Fibroblast of skin of abdomen (primary cell): ENCODE measurements at regions not wholly inside any gene's neighbourhood (a gene's known extent, or its start where the extent isn't known, plus 50 kb on each side); places are given as distances from the start of the nearest gene placed in this dataset.

ENCODE experiments used
- DNase-seq: peaks from one replicate; pipeline ENCODE4 v3.0.0-alpha.2; 2013

GRCh38 chrY:19354061-19354856 is 390.3 kb downstream of the KDM5D start:
- peak; percentile 22 for DNase-seq

GRCh38 chrY:19351616-19352015 is 392.9 kb downstream of the KDM5D start:
- no peak for DNase-seq

GRCh38 chrY:19321701-19322100 is 422.8 kb downstream of the KDM5D start:
- no peak for DNase-seq

GRCh38 chrY:19319135-19319534 is 425.4 kb downstream of the KDM5D start:
- DNase-seq = no peak

- DNase-seq = no peak
These were observed 427.1 kb downstream of the KDM5D start for GRCh38 chrY:19317271-19317987.

GRCh38 chrY:19307627-19308026 is 436.9 kb downstream of the KDM5D start:
- DNase-seq = no peak

GRCh38 chrY:19303136-19303535 is 441.4 kb downstream of the KDM5D start:
- no peak for DNase-seq

GRCh38 chrY:19290925-19291324 is 453.6 kb downstream of the KDM5D start:
- DNase-seq = no peak

- no peak for DNase-seq
These were observed 470.4 kb downstream of the KDM5D start for GRCh38 chrY:19274076-19274475.

- no peak for DNase-seq
These were observed 476.2 kb downstream of the KDM5D start for GRCh38 chrY:19268331-19268730.

GRCh38 chrY:19265404-19265803 is 479.1 kb downstream of the KDM5D start:
- DNase-seq = no peak

- DNase-seq = no peak
These were observed 482.2 kb downstream of the KDM5D start for GRCh38 chrY:19262310-19262709.

GRCh38 chrY:19232276-19232994 is 458.9 kb upstream of the HSFY2 start:
- DNase-seq = no peak

- no peak for DNase-seq
These were observed 447.2 kb upstream of the HSFY2 start for GRCh38 chrY:19220784-19221183.

- DNase-seq = no peak
These were observed 435.4 kb upstream of the HSFY2 start for GRCh38 chrY:19208915-19209314.

- DNase-seq = no peak
These were observed 433.5 kb upstream of the HSFY2 start for GRCh38 chrY:19207048-19207447.

GRCh38 chrY:19180824-19181223 is 407.3 kb upstream of the HSFY2 start:
- no peak for DNase-seq

GRCh38 chrY:19168202-19168565 is 394.6 kb upstream of the HSFY2 start:
- no peak for DNase-seq

GRCh38 chrY:19167319-19168201 is 394.0 kb upstream of the HSFY2 start:
- DNase-seq = no peak

- DNase-seq = no peak
These were observed 375.2 kb upstream of the HSFY2 start for GRCh38 chrY:19148783-19149182.

GRCh38 chrY:19146296-19146695 is 372.8 kb upstream of the HSFY2 start:
- no peak for DNase-seq

- no peak for DNase-seq
These were observed 368.6 kb upstream of the HSFY2 start for GRCh38 chrY:19142093-19142492.
